Stimulated activated CD8-positive, alpha-beta memory T cell treated with anti-CD3 and anti-CD28 coated beads, Interleukin-7, amount 100 ng/mL, for 48 hours (primary cell): ENCODE measurements at regions not wholly inside any gene's neighbourhood (a gene's known extent, or its start where the extent isn't known, plus 50 kb on each side); places are given as distances from the start of the nearest gene placed in this dataset.

Experiments
- DNase-seq, 2 donors: peaks; one replicate each; pipeline ENCODE4 v3.0.0-alpha.2; 2020; ENCODE audit warnings: low read depth in 1 of 2; ENCODE audit errors: extremely low read depth in 1 of 2

- no peak for DNase-seq
Measured at GRCh38 chr16:16865374-16865773, 486.4 kb downstream of the NPIPA7 start.

GRCh38 chr16:16867973-16868372, 489.0 kb downstream of the NPIPA7 start:
- no peak for DNase-seq

- DNase-seq: no peak
Measured at GRCh38 chr16:16868727-16869126, 489.8 kb downstream of the NPIPA7 start.

- DNase-seq: no peak
Measured at GRCh38 chr16:16869746-16870145, 490.8 kb downstream of the NPIPA7 start.

GRCh38 chr16:16871196-16871595, 492.3 kb downstream of the NPIPA7 start:
- DNase-seq: no peak

- no peak for DNase-seq
Measured at GRCh38 chr16:16877061-16877460, 498.1 kb downstream of the NPIPA7 start.

- no peak for DNase-seq
Measured at GRCh38 chr16:16879567-16880251, 500.8 kb downstream of the NPIPA7 start.

GRCh38 chr16:16881814-16882213, 502.9 kb downstream of the NPIPA7 start:
- DNase-seq: no peak

GRCh38 chr16:16882766-16883165, 503.8 kb downstream of the NPIPA7 start:
- DNase-seq: no peak

GRCh38 chr16:16884451-16884850, 505.5 kb downstream of the NPIPA7 start:
- no peak for DNase-seq

- DNase-seq: no peak
Measured at GRCh38 chr16:16887193-16887592, 508.3 kb downstream of the NPIPA7 start.

GRCh38 chr16:16890964-16891363, 512.0 kb downstream of the NPIPA7 start:
- DNase-seq: no peak

- DNase-seq: no peak
Measured at GRCh38 chr16:16904601-16905000, 525.7 kb downstream of the NPIPA7 start.

GRCh38 chr16:16905850-16906249, 526.9 kb downstream of the NPIPA7 start:
- DNase-seq: no peak

GRCh38 chr16:16907089-16907488, 528.1 kb downstream of the NPIPA7 start:
- no peak for DNase-seq

- no peak for DNase-seq
Measured at GRCh38 chr16:16908077-16908476, 529.1 kb downstream of the NPIPA7 start.

- no peak for DNase-seq
Measured at GRCh38 chr16:16909126-16909525, 530.2 kb downstream of the NPIPA7 start.

GRCh38 chr16:16910666-16911065, 531.7 kb downstream of the NPIPA7 start:
- DNase-seq: no peak

- no peak for DNase-seq
Measured at GRCh38 chr16:16915771-16916170, 536.8 kb downstream of the NPIPA7 start.

- DNase-seq: no peak
Measured at GRCh38 chr16:16917191-16917785, 538.3 kb downstream of the NPIPA7 start.

GRCh38 chr16:16923479-16923878, 544.5 kb downstream of the NPIPA7 start:
- DNase-seq: no peak

- no peak for DNase-seq
Measured at GRCh38 chr16:16924613-16925012, 545.7 kb downstream of the NPIPA7 start.

GRCh38 chr16:16925432-16925831, 545.3 kb downstream of the XYLT1 start:
- no peak for DNase-seq
